MV-4-11 (cell line): ENCODE measurements at regions not wholly inside any gene's neighbourhood (a gene's known extent, or its start where the extent isn't known, plus 50 kb on each side); places are given as distances from the start of the nearest gene placed in this dataset.

Source experiments
- DNase-seq: peaks from one replicate; lab custom pipeline; 2025; lab: John Stamatoyannopoulos, UW

- DNase-seq: no peak
Measured at GRCh38 chr1:103162360-103162759, 54.0 kb upstream of the COL11A1 start.

- DNase-seq: peak; percentile 98
Measured at GRCh38 chr1:103160281-103160680, 52.0 kb upstream of the COL11A1 start.
